ENCODE measurements at regions not wholly inside any gene's neighbourhood (a gene's known extent, or its start where the extent isn't known, plus 50 kb on each side); places are given as distances from the start of the nearest gene placed in this dataset.

- peaks cover 0 to 3% of the 10 kb centered on the region in 2 donors for H3K27me3 ChIP-seq (ENCODE audit: control insufficient read depth in 1 of 2, insufficient read depth in 2 of 2, low read length in 1 of 2)
- intact Hi-C loops (cut with DNase I): no loop called here
- ATAC-seq (ENCODE audit: low FRiP score) (peak; percentile 77), DNase-seq (peak; percentile 90 to 92)
- 5 to 13% methylated on average over 9 of the region's 9 CpGs for WGBS, 2 donors
- H3K4me1 ChIP-seq (ENCODE audit: control insufficient read depth in 1 of 2, insufficient read depth in 2 of 2, low read length in 2 of 2): no peaks in the 10 kb centered on the region
- no peaks in the 10 kb centered on the region for H3K9me3 ChIP-seq (ENCODE audit: control insufficient read depth, low read length)
- no peak overlapping the region for H3K4me3 ChIP-seq (ENCODE audit: low read length in 2 of 2)
- H3K27ac ChIP-seq (ENCODE audit: low read depth in 1 of 2, low read length in 2 of 2): no peak overlapping the region
- no peaks in the 10 kb centered on the region for H3K36me3 ChIP-seq (ENCODE audit: control insufficient read depth in 1 of 2, insufficient read depth in 2 of 2, low read length in 1 of 2)
Measured at GRCh38 chr20:39849664-39850063, 839.4 kb downstream of the MAFB start.

DNA sequence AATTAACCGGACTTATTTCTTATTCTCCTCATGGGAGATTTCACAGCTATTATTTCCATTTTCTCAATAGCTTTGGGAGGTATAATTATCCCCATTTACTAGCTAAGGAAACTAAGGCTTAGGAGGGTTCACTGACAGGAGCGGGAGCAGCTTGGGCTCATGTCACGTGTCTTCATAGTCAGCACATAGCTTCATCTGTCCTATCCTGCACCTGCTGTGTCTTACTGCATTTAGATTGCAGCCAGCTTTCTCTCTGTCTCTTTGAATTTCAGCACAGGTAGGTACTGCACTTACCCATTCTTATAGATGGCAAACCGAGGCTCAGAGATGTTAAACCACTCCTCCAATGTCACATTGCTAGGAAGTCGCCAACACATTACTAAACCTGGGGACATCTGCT is 839.9 kb downstream of the MAFB start:
- H3K36me3 ChIP-seq (ENCODE audit: control insufficient read depth in 1 of 2, insufficient read depth in 2 of 2, low read length in 1 of 2): no peaks in the 10 kb centered on the region
- no peak overlapping the region for H3K4me3 ChIP-seq (ENCODE audit: low read length in 2 of 2)
- DNase-seq (no peak), ATAC-seq (ENCODE audit: low FRiP score) (no peak)
- intact Hi-C loops (cut with DNase I): no loop called here
- 84 to 90% methylated on average over 5 of the region's 5 CpGs for WGBS, 2 donors
- no peaks in the 10 kb centered on the region for H3K4me1 ChIP-seq (ENCODE audit: control insufficient read depth in 1 of 2, insufficient read depth in 2 of 2, low read length in 2 of 2)
- peaks cover 0 to 3% of the 10 kb centered on the region in 2 donors for H3K27me3 ChIP-seq (ENCODE audit: control insufficient read depth in 1 of 2, insufficient read depth in 2 of 2, low read length in 1 of 2)
- H3K9me3 ChIP-seq (ENCODE audit: control insufficient read depth, low read length): no peaks in the 10 kb centered on the region
- H3K27ac ChIP-seq (ENCODE audit: low read depth in 1 of 2, low read length in 2 of 2): no peak overlapping the region

- intact Hi-C loops (cut with DNase I): no loop called here
- DNase-seq: no peak
- 56 to 59% methylated on average over 9 of the region's 9 CpGs for WGBS, 2 donors
- no peaks in the 10 kb centered on the region for H3K9me3 ChIP-seq (ENCODE audit: control insufficient read depth, low read length)
- no peaks in the 10 kb centered on the region for H3K36me3 ChIP-seq (ENCODE audit: control insufficient read depth in 1 of 2, insufficient read depth in 2 of 2, low read length in 1 of 2)
- no peak overlapping the region for H3K4me3 ChIP-seq (ENCODE audit: low read length in 2 of 2)
- no peak overlapping the region for H3K27ac ChIP-seq (ENCODE audit: low read depth in 1 of 2, low read length in 2 of 2)
- ATAC-seq (ENCODE audit: low FRiP score): no peak
- no peaks in the 10 kb centered on the region for H3K4me1 ChIP-seq (ENCODE audit: control insufficient read depth in 1 of 2, insufficient read depth in 2 of 2, low read length in 2 of 2)
- H3K27me3 ChIP-seq (ENCODE audit: control insufficient read depth in 1 of 2, insufficient read depth in 2 of 2, low read length in 1 of 2): no peaks in the 10 kb centered on the region
Measured at GRCh38 chr20:39839399-39840119, 849.5 kb downstream of the MAFB start.

GRCh38 chr20:39837561-39837960 is 851.5 kb downstream of the MAFB start:
- 88 to 90% methylated on average over 3 of the region's 3 CpGs for WGBS, 2 donors
- Histone ChIP-seq H3K27me3 (ENCODE audit: control insufficient read depth in 1 of 2, insufficient read depth in 2 of 2, low read length in 1 of 2) (no peaks in the 10 kb centered on the region), H3K4me1 (ENCODE audit: control insufficient read depth in 1 of 2, insufficient read depth in 2 of 2, low read length in 2 of 2) (no peaks in the 10 kb centered on the region), H3K9me3 (ENCODE audit: control insufficient read depth, low read length) (peaks cover 1% of the 10 kb centered on the region), H3K27ac (ENCODE audit: low read depth in 1 of 2, low read length in 2 of 2) (no peak overlapping the region), H3K36me3 (ENCODE audit: control insufficient read depth in 1 of 2, insufficient read depth in 2 of 2, low read length in 1 of 2) (no peaks in the 10 kb centered on the region), H3K4me3 (ENCODE audit: low read length in 2 of 2) (no peak overlapping the region)
- intact Hi-C loops (cut with DNase I): no loop called here
- no peak for ATAC-seq (ENCODE audit: low FRiP score)
- DNase-seq: no peak

DNA sequence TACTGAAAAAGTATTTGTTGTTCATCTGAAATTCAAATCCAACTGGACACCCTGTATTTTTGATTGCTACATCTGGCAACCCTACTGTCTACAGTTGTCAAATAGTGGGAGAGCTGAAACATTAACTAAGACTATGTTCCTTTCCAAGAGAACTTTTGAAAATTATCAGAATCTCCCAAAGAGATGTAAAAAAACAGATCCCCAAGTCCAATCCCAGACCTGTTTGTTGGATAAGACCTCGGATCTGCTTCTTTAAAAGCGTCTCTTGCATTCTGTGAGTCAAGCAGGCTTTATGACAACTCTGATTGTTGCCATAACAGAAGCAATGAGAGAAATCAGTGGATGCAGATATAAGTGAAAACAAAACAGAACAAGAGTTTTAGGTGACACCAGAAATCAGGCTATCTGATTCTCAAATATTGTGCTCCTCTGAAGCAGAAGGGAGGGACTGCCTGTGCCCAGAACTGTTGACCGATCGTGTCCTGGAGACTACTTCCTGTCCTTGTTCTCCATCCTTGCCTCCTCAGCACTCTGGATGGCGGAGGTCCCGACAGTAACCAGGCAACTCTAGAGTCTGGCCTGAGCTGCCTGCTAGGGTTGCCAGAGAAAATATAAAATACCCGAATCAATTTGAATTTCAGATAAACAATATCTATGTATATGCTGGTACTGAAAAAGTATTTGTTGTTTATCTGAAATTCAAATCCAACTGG is 853.8 kb downstream of the MAFB start:
- Histone ChIP-seq H3K4me1 (ENCODE audit: control insufficient read depth in 1 of 2, insufficient read depth in 2 of 2, low read length in 2 of 2) (no peaks in the 10 kb centered on the region), H3K9me3 (ENCODE audit: control insufficient read depth, low read length) (peaks cover 1% of the 10 kb centered on the region), H3K27me3 (ENCODE audit: control insufficient read depth in 1 of 2, insufficient read depth in 2 of 2, low read length in 1 of 2) (no peaks in the 10 kb centered on the region), H3K36me3 (ENCODE audit: control insufficient read depth in 1 of 2, insufficient read depth in 2 of 2, low read length in 1 of 2) (no peaks in the 10 kb centered on the region), H3K4me3 (ENCODE audit: low read length in 2 of 2) (no peak overlapping the region), H3K27ac (ENCODE audit: low read depth in 1 of 2, low read length in 2 of 2) (no peak overlapping the region)
- intact Hi-C loops (cut with DNase I): no loop called here
- DNase-seq: peak in 1 of 2 donors; percentile 48
- WGBS, 2 donors: 4 to 5% methylated on average over 7 of the region's 7 CpGs
- ATAC-seq (ENCODE audit: low FRiP score): no peak

DNA sequence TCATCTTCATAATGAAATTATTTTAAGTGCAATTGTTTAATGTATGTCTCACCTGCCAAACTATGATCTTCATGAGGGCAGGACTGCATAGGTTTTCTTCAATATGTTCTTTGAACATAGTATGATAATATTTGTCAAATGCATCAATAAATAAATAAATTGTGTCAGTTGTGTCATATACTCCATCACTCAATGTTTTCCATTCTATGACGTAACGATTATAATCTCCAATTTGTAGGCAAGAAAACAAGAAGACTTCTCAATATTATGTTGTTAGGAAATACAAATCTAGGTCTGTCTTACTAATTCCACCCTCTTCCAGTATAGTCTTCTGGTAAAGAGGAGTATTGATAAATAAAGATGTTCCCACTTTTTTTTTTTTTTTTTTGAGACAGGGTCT is 858.1 kb downstream of the MAFB start:
- WGBS, 2 donors: 96 to 97% methylated on average over 2 of the region's 2 CpGs
- no peaks in the 10 kb centered on the region for H3K27me3 ChIP-seq (ENCODE audit: control insufficient read depth in 1 of 2, insufficient read depth in 2 of 2, low read length in 1 of 2)
- H3K4me3 ChIP-seq (ENCODE audit: low read length in 2 of 2): no peak overlapping the region
- intact Hi-C loops (cut with DNase I): no loop called here
- DNase-seq (no peak), ATAC-seq (ENCODE audit: low FRiP score) (no peak)
- H3K36me3 ChIP-seq (ENCODE audit: control insufficient read depth in 1 of 2, insufficient read depth in 2 of 2, low read length in 1 of 2): no peaks in the 10 kb centered on the region
- no peaks in the 10 kb centered on the region for H3K4me1 ChIP-seq (ENCODE audit: control insufficient read depth in 1 of 2, insufficient read depth in 2 of 2, low read length in 2 of 2)
- H3K27ac ChIP-seq (ENCODE audit: low read depth in 1 of 2, low read length in 2 of 2): no peak overlapping the region
- peaks cover 1% of the 10 kb centered on the region for H3K9me3 ChIP-seq (ENCODE audit: control insufficient read depth, low read length)

DNA sequence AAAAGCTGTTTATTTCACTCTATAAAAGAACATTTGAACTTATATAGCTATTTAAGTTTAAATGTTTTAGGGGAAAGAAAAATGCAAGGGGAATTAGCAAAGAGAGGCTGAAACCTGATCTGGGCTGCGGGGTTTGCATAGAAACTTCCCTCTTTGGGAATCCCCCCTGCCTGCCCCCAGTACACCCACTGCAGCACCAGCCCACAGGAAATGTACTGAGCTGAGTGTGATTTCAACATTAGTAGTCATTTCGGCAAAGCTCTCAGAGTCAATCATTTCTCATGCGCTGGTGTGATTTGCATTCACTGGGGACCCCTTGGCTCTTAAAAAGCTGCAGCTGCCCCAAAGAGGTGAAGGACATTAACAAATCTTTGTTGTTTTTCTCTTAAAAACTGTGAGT is 859.4 kb downstream of the MAFB start:
- ATAC-seq (ENCODE audit: low FRiP score): no peak
- Histone ChIP-seq H3K4me3 (ENCODE audit: low read length in 2 of 2) (no peak overlapping the region), H3K27me3 (ENCODE audit: control insufficient read depth in 1 of 2, insufficient read depth in 2 of 2, low read length in 1 of 2) (no peaks in the 10 kb centered on the region), H3K36me3 (ENCODE audit: control insufficient read depth in 1 of 2, insufficient read depth in 2 of 2, low read length in 1 of 2) (no peaks in the 10 kb centered on the region), H3K4me1 (ENCODE audit: control insufficient read depth in 1 of 2, insufficient read depth in 2 of 2, low read length in 2 of 2) (no peaks in the 10 kb centered on the region), H3K27ac (ENCODE audit: low read depth in 1 of 2, low read length in 2 of 2) (no peak overlapping the region), H3K9me3 (ENCODE audit: control insufficient read depth, low read length) (peaks cover 1% of the 10 kb centered on the region)
- 19% methylated on average over 3 of the region's 3 CpGs for WGBS, 2 donors
- intact Hi-C loops (cut with DNase I): no loop called here
- no peak for DNase-seq

- ATAC-seq (ENCODE audit: low FRiP score): no peak
- no peak overlapping the region for H3K4me3 ChIP-seq (ENCODE audit: low read length in 2 of 2)
- intact Hi-C loops (cut with DNase I): no loop called here
Measured at GRCh38 chr20:39829256-39829655, 859.8 kb downstream of the MAFB start.

DNA sequence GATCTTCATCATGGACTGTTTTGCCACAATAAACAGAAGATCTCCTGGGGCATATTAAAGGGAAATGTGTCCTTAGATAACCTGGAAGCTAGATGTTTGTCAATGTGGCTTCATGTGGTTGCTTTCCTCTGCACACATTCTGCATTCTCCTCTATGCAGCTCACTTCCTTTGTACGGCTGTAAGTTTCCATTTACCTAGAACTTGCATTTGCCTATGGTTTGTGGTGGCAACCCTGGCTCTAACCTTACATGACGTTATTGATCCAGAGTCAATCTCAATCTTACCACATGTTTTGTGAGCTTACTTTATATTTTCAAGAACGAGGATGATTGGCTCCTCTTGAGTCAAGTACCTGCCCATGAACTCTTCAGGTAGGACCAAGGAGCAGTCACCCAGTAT is 863.1 kb downstream of the MAFB start:
- Histone ChIP-seq H3K27ac (ENCODE audit: low read depth in 1 of 2, low read length in 2 of 2) (no peak overlapping the region), H3K4me1 (ENCODE audit: control insufficient read depth in 1 of 2, insufficient read depth in 2 of 2, low read length in 2 of 2) (no peaks in the 10 kb centered on the region), H3K27me3 (ENCODE audit: control insufficient read depth in 1 of 2, insufficient read depth in 2 of 2, low read length in 1 of 2) (no peaks in the 10 kb centered on the region), H3K9me3 (ENCODE audit: control insufficient read depth, low read length) (no peaks in the 10 kb centered on the region), H3K36me3 (ENCODE audit: control insufficient read depth in 1 of 2, insufficient read depth in 2 of 2, low read length in 1 of 2) (no peaks in the 10 kb centered on the region), H3K4me3 (ENCODE audit: low read length in 2 of 2) (no peak overlapping the region)
- DNase-seq (no peak), ATAC-seq (ENCODE audit: low FRiP score) (no peak)
- intact Hi-C loops (cut with DNase I): no loop called here
- WGBS, 2 donors: 79 to 97% methylated on average over 3 of the region's 3 CpGs

More at GRCh38 chr20:39829256-39829655, 859.8 kb downstream of the MAFB start:
- WGBS, 2 donors: 20 to 28% methylated on average over 3 of the region's 3 CpGs
- no peak for DNase-seq
- no peaks in the 10 kb centered on the region for H3K27me3 ChIP-seq (ENCODE audit: control insufficient read depth in 1 of 2, insufficient read depth in 2 of 2, low read length in 1 of 2)
- no peaks in the 10 kb centered on the region for H3K36me3 ChIP-seq (ENCODE audit: control insufficient read depth in 1 of 2, insufficient read depth in 2 of 2, low read length in 1 of 2)
- H3K4me1 ChIP-seq (ENCODE audit: control insufficient read depth in 1 of 2, insufficient read depth in 2 of 2, low read length in 2 of 2): no peaks in the 10 kb centered on the region
- no peak overlapping the region for H3K27ac ChIP-seq (ENCODE audit: low read depth in 1 of 2, low read length in 2 of 2)
- peaks cover 1% of the 10 kb centered on the region for H3K9me3 ChIP-seq (ENCODE audit: control insufficient read depth, low read length)
